ENCODE measurements at regions not wholly inside any gene's neighbourhood (a gene's known extent, or its start where the extent isn't known, plus 50 kb on each side); places are given as distances from the start of the nearest gene placed in this dataset.

DNA sequence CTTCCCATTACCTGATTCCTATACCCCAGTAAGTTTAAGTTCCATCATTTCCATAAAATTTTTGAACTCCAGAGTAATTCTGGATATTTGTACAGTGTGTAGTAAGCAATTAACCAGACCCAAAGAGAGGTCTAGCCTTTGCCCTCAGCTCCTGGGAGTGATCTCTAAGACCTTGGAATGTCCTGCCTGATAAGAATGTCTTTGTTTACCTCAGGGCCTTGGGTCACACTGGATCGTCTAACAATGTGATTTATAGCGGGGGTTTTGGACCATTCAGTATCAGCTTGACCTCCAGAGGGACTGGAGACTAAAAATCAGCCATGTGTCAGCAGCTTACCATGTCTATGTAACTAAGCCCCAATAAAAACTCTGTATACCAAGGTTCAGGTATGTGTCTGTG is 330.9 kb upstream of the PPP1R2C start:
- TF ChIP-seq, protein P1, sequence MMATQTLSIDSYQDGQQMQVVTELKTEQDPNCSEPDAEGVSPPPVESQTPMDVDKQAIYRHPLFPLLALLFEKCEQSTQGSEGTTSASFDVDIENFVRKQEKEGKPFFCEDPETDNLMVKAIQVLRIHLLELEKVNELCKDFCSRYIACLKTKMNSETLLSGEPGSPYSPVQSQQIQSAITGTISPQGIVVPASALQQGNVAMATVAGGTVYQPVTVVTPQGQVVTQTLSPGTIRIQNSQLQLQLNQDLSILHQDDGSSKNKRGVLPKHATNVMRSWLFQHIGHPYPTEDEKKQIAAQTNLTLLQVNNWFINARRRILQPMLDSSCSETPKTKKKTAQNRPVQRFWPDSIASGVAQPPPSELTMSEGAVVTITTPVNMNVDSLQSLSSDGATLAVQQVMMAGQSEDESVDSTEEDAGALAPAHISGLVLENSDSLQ (IDR thresholded peaks at IDR 0.05) = no peak
- TF ChIP-seq FOXK2 (IDR thresholded peaks at IDR 0.05) = no peak
- no peak for TF ChIP-seq SUZ12 (IDR thresholded peaks at IDR 0.05)
- no peak for TF ChIP-seq ZNF384 (IDR thresholded peaks at IDR 0.05)
- TF ChIP-seq NFRKB (IDR thresholded peaks at IDR 0.05) = no peak
- TF ChIP-seq ARNT (IDR thresholded peaks at IDR 0.05) = no peak
- TF ChIP-seq L3MBTL2 (conservative IDR thresholded peaks at IDR 0.05) = no peak

All from HEK293T (cell line).